A673 (cell line): ENCODE measurements at regions not wholly inside any gene's neighbourhood (a gene's known extent, or its start where the extent isn't known, plus 50 kb on each side); places are given as distances from the start of the nearest gene placed in this dataset.

Experiments
- BruUV-seq: library from RNA; stranded (reverse); fragments of 400-500 nt; replicated peaks from 2 replicates; lab custom pipeline; 2021; lab: Mats Ljungman, UMichigan
- CTCF ChIA-PET: fragments of 300-600 bp; sonication (Branson Sonifier 250); formaldehyde crosslinking; loops from one replicate; lab custom pipeline; 2022; ENCODE audit warnings: antibody characterized with exemption; lab: Charles Lee
- POLR2A ChIA-PET: fragments of 300-600 bp; sonication (Branson Sonifier 250); formaldehyde crosslinking; loops from one replicate; lab custom pipeline; 2022; ENCODE audit warnings: antibody characterized with exemption; ENCODE audit not compliant: low non-redundant PET; lab: Charles Lee
- DNase-seq: peaks from one replicate; pipeline ENCODE4 v3.0.0-alpha.2; 2015; ENCODE audit warnings: low spot score
- H3K27ac ChIP-seq: fragments of 200-600 bp; sonication (generic); 2 replicates; pipeline ENCODE4 v1.5.1; 2016; ENCODE audit warnings: mixed run types, low read depth, mild to moderate bottlenecking, mixed read lengths, antibody characterized with exemption, low read length; ENCODE audit not compliant: poor library complexity, severe bottlenecking
- H3K27me3 ChIP-seq: fragments of 200-600 bp; sonication (generic); replicated peaks from 2 replicates; pipeline ENCODE4 v1.6.1; 2017; ENCODE audit warnings: mixed run types, low read depth, mild to moderate bottlenecking, mixed read lengths, antibody characterized with exemption, low read length; ENCODE audit not compliant: insufficient read depth, poor library complexity
- H3K36me3 ChIP-seq: fragments of 200-600 bp; sonication (generic); 2 replicates; pipeline ENCODE4 v1.6.1; 2016; ENCODE audit warnings: mixed run types, mild to moderate bottlenecking, mixed read lengths, antibody characterized with exemption, low read length; ENCODE audit not compliant: insufficient read depth, poor library complexity, severe bottlenecking
- H3K4me1 ChIP-seq: fragments of 200-600 bp; sonication (generic); 2 replicates; pipeline ENCODE4 v1.6.1; 2017; ENCODE audit warnings: mixed run types, mild to moderate bottlenecking, mixed read lengths, antibody characterized with exemption, low read length; ENCODE audit not compliant: insufficient read depth, poor library complexity, severe bottlenecking
- H3K4me3 ChIP-seq: fragments of 200-600 bp; sonication (generic); 2 replicates; pipeline ENCODE4 v1.5.1; 2016; ENCODE audit warnings: low read depth, mixed run types, mild to moderate bottlenecking, mixed read lengths, low read length; ENCODE audit not compliant: poor library complexity, severe bottlenecking
- H3K9me3 ChIP-seq: fragments of 200-600 bp; sonication (generic); 2 replicates; pipeline ENCODE4 v1.6.1; 2016; ENCODE audit warnings: mixed run types, low read depth, mild to moderate bottlenecking, mixed read lengths, antibody characterized with exemption, low read length; ENCODE audit not compliant: poor library complexity, severe bottlenecking
- EZH2 ChIP-seq: fragments of 200-600 bp; sonication (generic); IDR thresholded peaks from 2 replicates; pipeline ENCODE4 v1.6.1; 2017; ENCODE audit warnings: borderline replicate concordance, low read depth, mild to moderate bottlenecking, mixed read lengths, antibody characterized with exemption, low read length; ENCODE audit not compliant: poor library complexity, severe bottlenecking
- intact Hi-C: fragments of 100-400 bp; cut with micrococcal nuclease; formaldehyde crosslinking; loops from one replicate; pipeline ENCODE4 v1.10.0; 2022; ENCODE audit not compliant: unreplicated experiment
- TF ChIP-seq, protein P1 (sequence below): fragments of 300-800, 200-600 bp; sonication (generic); conservative IDR thresholded peaks from 2 replicates; pipeline ENCODE4 v1.5.1; 2017; ENCODE audit warnings: low read depth, mild to moderate bottlenecking, antibody characterized with exemption, low read length, moderate library complexity, mixed read lengths

DNA sequence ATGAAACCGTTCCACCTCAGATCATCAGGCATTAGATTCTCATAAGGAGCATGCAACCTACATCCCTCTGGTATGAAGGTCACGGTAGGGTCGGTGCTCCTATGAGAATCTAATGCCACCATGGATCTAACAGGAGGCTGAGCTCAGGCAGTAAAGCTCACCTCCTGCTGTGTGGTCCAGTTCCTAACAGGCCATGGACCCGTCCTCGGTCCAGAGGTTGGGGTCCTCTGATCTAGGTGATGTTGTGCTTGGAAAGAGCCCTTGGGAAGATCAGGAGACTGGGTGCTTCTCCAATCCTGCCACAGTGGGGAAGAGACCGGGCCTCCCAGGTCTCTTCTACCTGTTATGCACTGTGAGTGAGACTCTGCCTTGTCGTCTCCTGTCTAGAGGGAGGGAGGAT, 104.6 kb downstream of the ACKR3 start:
- Histone ChIP-seq H3K4me3 (no peak overlapping the region), H3K27me3 (peaks cover 5% of the 10 kb centered on the region), H3K4me1 (no peaks in the 10 kb centered on the region), H3K9me3 (no peaks in the 10 kb centered on the region), H3K36me3 (no peaks in the 10 kb centered on the region), H3K27ac (no peak overlapping the region)
- BruUV-seq = no TSS peak
- DNase-seq = no peak
- TF ChIP-seq, protein P1, sequence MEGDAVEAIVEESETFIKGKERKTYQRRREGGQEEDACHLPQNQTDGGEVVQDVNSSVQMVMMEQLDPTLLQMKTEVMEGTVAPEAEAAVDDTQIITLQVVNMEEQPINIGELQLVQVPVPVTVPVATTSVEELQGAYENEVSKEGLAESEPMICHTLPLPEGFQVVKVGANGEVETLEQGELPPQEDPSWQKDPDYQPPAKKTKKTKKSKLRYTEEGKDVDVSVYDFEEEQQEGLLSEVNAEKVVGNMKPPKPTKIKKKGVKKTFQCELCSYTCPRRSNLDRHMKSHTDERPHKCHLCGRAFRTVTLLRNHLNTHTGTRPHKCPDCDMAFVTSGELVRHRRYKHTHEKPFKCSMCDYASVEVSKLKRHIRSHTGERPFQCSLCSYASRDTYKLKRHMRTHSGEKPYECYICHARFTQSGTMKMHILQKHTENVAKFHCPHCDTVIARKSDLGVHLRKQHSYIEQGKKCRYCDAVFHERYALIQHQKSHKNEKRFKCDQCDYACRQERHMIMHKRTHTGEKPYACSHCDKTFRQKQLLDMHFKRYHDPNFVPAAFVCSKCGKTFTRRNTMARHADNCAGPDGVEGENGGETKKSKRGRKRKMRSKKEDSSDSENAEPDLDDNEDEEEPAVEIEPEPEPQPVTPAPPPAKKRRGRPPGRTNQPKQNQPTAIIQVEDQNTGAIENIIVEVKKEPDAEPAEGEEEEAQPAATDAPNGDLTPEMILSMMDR = no peak
- intact Hi-C loops = no loop called here
- POLR2A ChIA-PET = no interaction called here
- CTCF ChIA-PET = no interaction called here

DNA sequence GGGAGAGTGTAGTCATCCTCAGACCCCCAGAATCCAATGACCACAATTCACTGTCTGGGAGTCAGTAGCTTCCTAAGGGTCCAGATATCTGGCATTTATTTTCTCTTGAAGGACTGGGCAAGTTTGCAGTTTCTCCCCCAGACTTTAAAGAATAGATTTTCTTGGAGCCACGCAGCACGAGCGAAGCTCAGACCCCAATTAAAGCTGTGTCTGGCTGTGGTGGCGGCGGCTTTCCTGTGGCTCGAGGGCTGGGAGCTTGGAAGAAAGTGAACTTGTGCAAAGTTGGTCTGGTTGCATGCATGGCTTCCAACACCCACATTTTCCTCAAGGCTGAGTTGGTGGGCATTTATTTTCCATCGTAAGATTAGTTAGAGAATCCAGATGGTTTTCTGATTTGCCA, 105.0 kb downstream of the ACKR3 start:
- TF ChIP-seq, protein P1 = no peak
- no peak for TF ChIP-seq EZH2
- Histone ChIP-seq H3K9me3 (no peaks in the 10 kb centered on the region), H3K36me3 (no peaks in the 10 kb centered on the region), H3K4me3 (no peak overlapping the region), H3K27ac (no peak overlapping the region), H3K4me1 (no peaks in the 10 kb centered on the region), H3K27me3 (peaks cover 5% of the 10 kb centered on the region)
- DNase-seq = no peak
- ChIA-PET POLR2A (no interaction called here), CTCF (no interaction called here)
- intact Hi-C loops = no loop called here
- BruUV-seq = no TSS peak

DNA sequence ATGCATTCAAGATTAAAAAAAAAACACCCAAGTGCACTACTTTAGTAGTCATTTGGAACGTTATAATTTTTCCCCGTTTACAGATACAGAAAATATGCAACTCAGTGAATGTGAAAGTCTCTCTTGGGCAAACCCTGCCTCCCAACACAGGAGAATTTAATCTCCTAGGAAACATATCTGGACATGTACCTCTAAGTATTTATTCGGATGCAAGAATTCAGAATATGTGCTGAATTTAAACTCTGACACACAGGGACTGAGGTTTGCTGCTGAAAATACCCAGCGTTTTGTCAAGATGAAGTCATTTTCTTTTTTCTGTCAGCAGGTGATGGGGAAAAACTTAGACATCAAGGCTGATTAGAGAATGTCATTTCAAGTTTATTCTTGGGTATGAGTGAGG, 105.4 kb downstream of the ACKR3 start:
- no peaks in the 10 kb centered on the region for H3K9me3 ChIP-seq
- intact Hi-C loops = no loop called here
- H3K36me3 ChIP-seq = no peaks in the 10 kb centered on the region
- DNase-seq = no peak
- no TSS peak for BruUV-seq
- no peaks in the 10 kb centered on the region for H3K4me1 ChIP-seq
- H3K4me3 ChIP-seq = no peak overlapping the region
- no peak overlapping the region for H3K27ac ChIP-seq
- POLR2A ChIA-PET = no interaction called here
- H3K27me3 ChIP-seq = peaks cover 5% of the 10 kb centered on the region
- no peak for TF ChIP-seq EZH2
- TF ChIP-seq, protein P1 = no peak
- CTCF ChIA-PET = no interaction called here
